WTC11 (cell line): ENCODE measurements at regions not wholly inside any gene's neighbourhood (a gene's known extent, or its start where the extent isn't known, plus 50 kb on each side); places are given as distances from the start of the nearest gene placed in this dataset.

Experiments
- CREM ChIP-seq: sonication (generic); formaldehyde crosslinking; IDR thresholded peaks from 2 replicates; pipeline ENCODE4 v1.8.1; 2022; ENCODE audit warnings: mild to moderate bottlenecking, missing genetic modification reagents, moderate library complexity
- ESRRA ChIP-seq: sonication (generic); formaldehyde crosslinking; IDR thresholded peaks from 2 replicates; pipeline ENCODE4 v1.8.1; 2022; ENCODE audit warnings: mild to moderate bottlenecking, missing genetic modification reagents, borderline replicate concordance
- HMGXB4 ChIP-seq: sonication (generic); formaldehyde crosslinking; IDR thresholded peaks from 2 replicates; pipeline ENCODE4 v1.8.1; 2023; ENCODE audit warnings: mild to moderate bottlenecking, moderate library complexity, missing genetic modification reagents
- MAX ChIP-seq: sonication (generic); formaldehyde crosslinking; IDR thresholded peaks from 2 replicates; pipeline ENCODE4 v1.8.0; 2022; ENCODE audit warnings: mild to moderate bottlenecking, missing genetic modification reagents
- NR2C2 ChIP-seq: sonication (generic); formaldehyde crosslinking; IDR thresholded peaks from 2 replicates; pipeline ENCODE4 v1.8.0; 2022; ENCODE audit warnings: mild to moderate bottlenecking, missing genetic modification reagents
- NR3C1 ChIP-seq: sonication (generic); formaldehyde crosslinking; conservative IDR thresholded peaks from 2 replicates; pipeline ENCODE4 v1.8.1; 2023; ENCODE audit warnings: low read depth, mild to moderate bottlenecking, missing genetic modification reagents
- USF2 ChIP-seq: sonication (generic); formaldehyde crosslinking; IDR thresholded peaks from 2 replicates; pipeline ENCODE4 v1.8.1; 2023; ENCODE audit warnings: mild to moderate bottlenecking, missing genetic modification reagents, moderate library complexity
- ZNF232 ChIP-seq: sonication (generic); formaldehyde crosslinking; IDR thresholded peaks from 2 replicates; pipeline ENCODE4 v1.8.0; 2022; ENCODE audit warnings: mild to moderate bottlenecking, missing genetic modification reagents
- TF ChIP-seq, protein P1 (sequence below): fragments of 200-600 bp; IDR thresholded peaks from 2 replicates; pipeline ENCODE4 v1.8.0; 2022; ENCODE audit warnings: antibody characterized with exemption
- TF ChIP-seq, protein P2 (sequence below): sonication (generic); formaldehyde crosslinking; IDR thresholded peaks from 2 replicates; pipeline ENCODE4 v1.8.1; 2022; ENCODE audit warnings: low read depth, missing genetic modification reagents, borderline replicate concordance
- TF ChIP-seq, protein P3 (sequence below): sonication (generic); formaldehyde crosslinking; IDR thresholded peaks from 2 replicates; pipeline ENCODE4 v1.8.1; 2023; ENCODE audit warnings: mild to moderate bottlenecking, missing genetic modification reagents, moderate library complexity

DNA sequence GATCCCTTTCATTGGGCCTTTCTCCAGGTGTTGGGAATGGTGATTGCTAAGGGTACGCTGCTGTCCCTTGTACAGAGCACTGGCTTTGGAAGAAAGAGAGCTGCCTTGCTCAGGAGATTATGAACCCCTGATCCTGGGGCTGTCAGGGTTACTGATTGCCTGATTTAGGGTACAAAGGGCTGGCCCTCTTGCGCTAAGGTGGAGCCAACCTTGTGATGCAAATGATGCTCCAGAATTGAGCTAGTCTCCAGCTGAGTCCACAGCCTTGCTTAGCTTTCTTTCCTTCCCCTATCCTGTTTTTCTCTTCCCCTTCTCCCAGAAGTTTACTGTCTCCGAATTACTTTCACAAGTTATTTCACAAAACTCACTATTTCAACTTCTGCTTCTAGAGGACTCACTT lies 334.7 kb downstream of the AMY1C start:
- TF ChIP-seq, protein P1, sequence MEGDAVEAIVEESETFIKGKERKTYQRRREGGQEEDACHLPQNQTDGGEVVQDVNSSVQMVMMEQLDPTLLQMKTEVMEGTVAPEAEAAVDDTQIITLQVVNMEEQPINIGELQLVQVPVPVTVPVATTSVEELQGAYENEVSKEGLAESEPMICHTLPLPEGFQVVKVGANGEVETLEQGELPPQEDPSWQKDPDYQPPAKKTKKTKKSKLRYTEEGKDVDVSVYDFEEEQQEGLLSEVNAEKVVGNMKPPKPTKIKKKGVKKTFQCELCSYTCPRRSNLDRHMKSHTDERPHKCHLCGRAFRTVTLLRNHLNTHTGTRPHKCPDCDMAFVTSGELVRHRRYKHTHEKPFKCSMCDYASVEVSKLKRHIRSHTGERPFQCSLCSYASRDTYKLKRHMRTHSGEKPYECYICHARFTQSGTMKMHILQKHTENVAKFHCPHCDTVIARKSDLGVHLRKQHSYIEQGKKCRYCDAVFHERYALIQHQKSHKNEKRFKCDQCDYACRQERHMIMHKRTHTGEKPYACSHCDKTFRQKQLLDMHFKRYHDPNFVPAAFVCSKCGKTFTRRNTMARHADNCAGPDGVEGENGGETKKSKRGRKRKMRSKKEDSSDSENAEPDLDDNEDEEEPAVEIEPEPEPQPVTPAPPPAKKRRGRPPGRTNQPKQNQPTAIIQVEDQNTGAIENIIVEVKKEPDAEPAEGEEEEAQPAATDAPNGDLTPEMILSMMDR: no peak
- TF ChIP-seq NR3C1: no peak
- TF ChIP-seq, protein P2, sequence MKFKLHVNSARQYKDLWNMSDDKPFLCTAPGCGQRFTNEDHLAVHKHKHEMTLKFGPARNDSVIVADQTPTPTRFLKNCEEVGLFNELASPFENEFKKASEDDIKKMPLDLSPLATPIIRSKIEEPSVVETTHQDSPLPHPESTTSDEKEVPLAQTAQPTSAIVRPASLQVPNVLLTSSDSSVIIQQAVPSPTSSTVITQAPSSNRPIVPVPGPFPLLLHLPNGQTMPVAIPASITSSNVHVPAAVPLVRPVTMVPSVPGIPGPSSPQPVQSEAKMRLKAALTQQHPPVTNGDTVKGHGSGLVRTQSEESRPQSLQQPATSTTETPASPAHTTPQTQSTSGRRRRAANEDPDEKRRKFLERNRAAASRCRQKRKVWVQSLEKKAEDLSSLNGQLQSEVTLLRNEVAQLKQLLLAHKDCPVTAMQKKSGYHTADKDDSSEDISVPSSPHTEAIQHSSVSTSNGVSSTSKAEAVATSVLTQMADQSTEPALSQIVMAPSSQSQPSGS (CRISPR knock-in tag): no peak
- no peak for TF ChIP-seq NR2C2 (CRISPR knock-in tag)
- no peak for TF ChIP-seq ESRRA (CRISPR knock-in tag)
- no peak for TF ChIP-seq ZNF232 (CRISPR knock-in tag)
- TF ChIP-seq, protein P3, sequence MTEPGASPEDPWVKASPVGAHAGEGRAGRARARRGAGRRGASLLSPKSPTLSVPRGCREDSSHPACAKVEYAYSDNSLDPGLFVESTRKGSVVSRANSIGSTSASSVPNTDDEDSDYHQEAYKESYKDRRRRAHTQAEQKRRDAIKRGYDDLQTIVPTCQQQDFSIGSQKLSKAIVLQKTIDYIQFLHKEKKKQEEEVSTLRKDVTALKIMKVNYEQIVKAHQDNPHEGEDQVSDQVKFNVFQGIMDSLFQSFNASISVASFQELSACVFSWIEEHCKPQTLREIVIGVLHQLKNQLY (CRISPR knock-in tag): no peak
- no peak for TF ChIP-seq MAX (CRISPR knock-in tag)
- TF ChIP-seq HMGXB4 (CRISPR knock-in tag): no peak
- TF ChIP-seq USF2 (CRISPR knock-in tag): no peak
- TF ChIP-seq CREM (CRISPR knock-in tag): no peak
